Endothelial cell of umbilical vein (primary cell): ENCODE measurements at regions not wholly inside any gene's neighbourhood (a gene's known extent, or its start where the extent isn't known, plus 50 kb on each side); places are given as distances from the start of the nearest gene placed in this dataset.

Experiments used
- BruUV-seq: library from RNA; stranded (reverse); fragments of 400-500 nt; replicated peaks from 2 replicates; lab custom pipeline; 2021; lab: Mats Ljungman, UMichigan
- CTCF ChIA-PET: fragments of 300-600, 350-600 bp; sonication (Branson Sonifier 250); formaldehyde crosslinking; loops from one replicate; lab custom pipeline; 2021; ENCODE audit warnings: antibody characterized with exemption, inconsistent platforms; lab: Charles Lee
- POLR2A ChIA-PET: fragments of 300-600, 350-600 bp; sonication (Branson Sonifier 250); formaldehyde crosslinking; loops from one replicate; lab custom pipeline; 2021; ENCODE audit warnings: antibody characterized with exemption, inconsistent platforms; lab: Charles Lee
- DNase-seq: peaks from one replicate; pipeline ENCODE4 v3.0.0-alpha.2; 2011; ENCODE audit warnings: low read depth, low spot score
- FAIRE-seq: peaks from 2 replicates; lab custom pipeline; 2011; peaks lifted over from hg19 to GRCh38; lab: Jason Lieb, UNC
- H2AFZ ChIP-seq: 2 replicates; pipeline ENCODE4 v1.6.0; 2012; ENCODE audit warnings: low read depth, low read length, control low read depth, inconsistent platforms
- H3K27ac ChIP-seq: 2 replicates; pipeline ENCODE4 v1.5.1; 2011; ENCODE audit warnings: low read depth, mild to moderate bottlenecking, control low read depth, low read length, moderate library complexity; ENCODE audit not compliant: insufficient read depth
- H3K27me3 ChIP-seq, 2 experiments: 2 replicates each; pipeline versions ENCODE4 v1.6.0 to v1.6.1; 2011; ENCODE audit warnings: low read length in 2 of 2, mixed read lengths in 1 of 2; ENCODE audit not compliant: control insufficient read depth in 2 of 2, insufficient read depth in 2 of 2
- H3K36me3 ChIP-seq, 2 experiments: 2 replicates in 1 of 2; 3 replicates in 1 of 2; pipeline ENCODE4 v1.5.1; 2011; ENCODE audit warnings: low read length in 2 of 2, mild to moderate bottlenecking in 1 of 2, moderate library complexity in 1 of 2; ENCODE audit not compliant: control insufficient read depth in 2 of 2, insufficient read depth in 2 of 2; ENCODE audit errors: extremely low read depth in 1 of 2
- H3K4me1 ChIP-seq: 3 replicates; pipeline ENCODE4 v1.5.1; 2011; ENCODE audit warnings: mild to moderate bottlenecking, low read length; ENCODE audit not compliant: control insufficient read depth, insufficient read depth; ENCODE audit errors: extremely low read depth
- H3K4me2 ChIP-seq: 2 replicates; pipeline ENCODE4 v1.6.1; 2011; ENCODE audit warnings: low read length, control low read depth, mixed read lengths; ENCODE audit not compliant: insufficient read depth
- H3K4me3 ChIP-seq, 3 experiments: fragments of 200-600 bp in 1 of 3; sonication (generic), shearing (Covaris generic) in 1 of 3; replicated peaks in 1 of 3; 2 replicates each; pipeline ENCODE4 v1.5.1; 2011 to 2016; ENCODE audit warnings: control low read depth in 3 of 3, low read length in 3 of 3, mild to moderate bottlenecking in 2 of 3, inconsistent platforms in 1 of 3, low read depth in 1 of 3, moderate library complexity in 1 of 3; ENCODE audit not compliant: insufficient read depth in 1 of 3
- H3K79me2 ChIP-seq: 2 replicates; pipeline ENCODE4 v1.6.0; 2012; ENCODE audit warnings: low read length, inconsistent platforms; ENCODE audit not compliant: control insufficient read depth, insufficient read depth
- H3K9ac ChIP-seq: replicated peaks from 2 replicates; pipeline ENCODE3; 2011; ENCODE audit warnings: low read length, control low read depth; ENCODE audit not compliant: insufficient read depth; ENCODE audit errors: extremely low read depth
- H3K9me1 ChIP-seq: replicated peaks from 3 replicates; pipeline ENCODE4 v1.6.0; 2011; ENCODE audit warnings: mild to moderate bottlenecking, low read length; ENCODE audit not compliant: control insufficient read depth, insufficient read depth; ENCODE audit errors: extremely low read depth
- H3K9me3 ChIP-seq: replicated peaks from 2 replicates; pipeline ENCODE4 v1.5.1; 2012; ENCODE audit warnings: low read length, inconsistent platforms; ENCODE audit not compliant: control insufficient read depth, insufficient read depth
- H4K20me1 ChIP-seq: replicated peaks from 2 replicates; pipeline ENCODE3; 2011; ENCODE audit warnings: mild to moderate bottlenecking, low read length; ENCODE audit not compliant: control insufficient read depth, insufficient read depth; ENCODE audit errors: extremely low read depth
- EZH2 ChIP-seq: IDR thresholded peaks from 2 replicates; pipeline ENCODE4 v1.6.1; 2012; ENCODE audit warnings: borderline replicate concordance, low read depth, mild to moderate bottlenecking, moderate library complexity, low read length, inconsistent platforms; ENCODE audit not compliant: severe bottlenecking
- FOS ChIP-seq: IDR thresholded peaks from 2 replicates; pipeline ENCODE4 v1.6.1; 2011; ENCODE audit warnings: mild to moderate bottlenecking, low read length, moderate library complexity, borderline replicate concordance; ENCODE audit not compliant: insufficient read depth
- GATA2 ChIP-seq: IDR thresholded peaks from 2 replicates; pipeline ENCODE4 v1.7.0; 2011; ENCODE audit warnings: low read depth, mild to moderate bottlenecking, moderate library complexity, mixed read lengths, low read length; ENCODE audit not compliant: insufficient read length, insufficient read depth
- JUN ChIP-seq: IDR thresholded peaks from 2 replicates; pipeline ENCODE4 v1.6.1; 2011; ENCODE audit warnings: borderline replicate concordance, low read depth; ENCODE audit not compliant: insufficient read length, insufficient read depth
- MYC ChIP-seq: IDR thresholded peaks from one replicate; pipeline ENCODE4 v1.6.1; 2011; ENCODE audit warnings: mild to moderate bottlenecking, low read depth, low read length
- POLR2A ChIP-seq: IDR thresholded peaks from 2 replicates; pipeline ENCODE4 v1.6.1; 2012; ENCODE audit warnings: low read depth, mild to moderate bottlenecking, control low read depth, low read length
- POLR2AphosphoS5 ChIP-seq: IDR thresholded peaks from 2 replicates; pipeline ENCODE4 v1.6.1; 2012; ENCODE audit warnings: low read depth, mild to moderate bottlenecking, control low read depth, low read length, moderate library complexity; ENCODE audit not compliant: insufficient read depth
- dilution Hi-C: fragments of 300-500 bp; cut with MboI; formaldehyde crosslinking; loops from one replicate; pipeline ENCODE4 v1.15.0; 2019; ENCODE audit warnings: low sequenced_read_pairs; ENCODE audit not compliant: extremely low pct_ligation_motif_present
- intact Hi-C: fragments of 100-400 bp; cut with micrococcal nuclease; formaldehyde crosslinking; loops from one replicate; pipeline ENCODE4 v1.10.0; 2022
- TF ChIP-seq, protein P1 (sequence below), 2 donors: IDR thresholded peaks; 1 replicate in 1 of 2; 2 replicates in 1 of 2; pipeline ENCODE4 v1.5.1; 2011; ENCODE audit warnings: low read length in 2 of 2, mild to moderate bottlenecking in 2 of 2, moderate library complexity in 2 of 2, control low read depth in 1 of 2, inconsistent platforms in 1 of 2, low read depth in 1 of 2; ENCODE audit not compliant: insufficient read depth in 1 of 2; ENCODE audit errors: extremely low read depth in 1 of 2
- TF ChIP-seq, protein P2 (sequence below): IDR thresholded peaks from 2 replicates; pipeline ENCODE4 v1.6.1; 2011; ENCODE audit not compliant: insufficient read depth, insufficient read length

DNA sequence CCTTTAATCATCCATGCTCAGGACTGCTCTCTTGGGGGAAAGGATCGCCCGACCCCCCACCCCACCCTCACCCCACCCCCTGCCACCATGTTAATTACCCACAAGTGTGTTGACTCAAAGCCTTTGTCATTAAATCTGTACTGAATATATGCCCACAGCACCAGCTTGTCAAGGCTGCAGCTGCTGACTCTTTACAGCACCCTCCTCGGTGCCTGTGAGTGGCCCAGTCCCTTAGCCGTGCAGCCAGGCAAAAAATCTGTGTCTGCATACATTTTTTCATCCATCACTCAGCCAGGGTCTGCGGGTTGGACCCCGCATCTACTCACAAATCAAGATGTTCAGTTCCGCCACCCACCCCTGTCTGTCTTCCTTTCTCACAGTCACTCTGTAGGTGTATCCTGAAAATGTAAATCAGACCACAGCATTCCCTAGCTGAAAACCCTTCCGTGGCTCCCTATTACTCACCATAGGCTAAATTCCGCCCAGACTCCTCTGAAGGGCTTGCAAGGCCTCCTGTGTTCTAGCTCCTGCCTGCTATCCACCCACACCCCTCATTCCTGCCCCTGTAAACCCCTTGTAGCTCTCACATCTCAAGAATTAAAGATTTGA, 53.7 kb upstream of the KCNIP1 start:
- Histone ChIP-seq H3K9me3 (no peaks in the 10 kb centered on the region), H2AFZ (no peak overlapping the region), H4K20me1 (no peaks in the 10 kb centered on the region), H3K4me2 (no peak overlapping the region), H3K9me1 (no peaks in the 10 kb centered on the region), H3K27me3 (peaks cover 4 to 15% of the 10 kb centered on the region in 2 experiments), H3K36me3 (no peaks in the 10 kb centered on the region), H3K79me2 (no peaks in the 10 kb centered on the region), H3K4me3 (no peak overlapping the region), H3K4me1 (no peaks in the 10 kb centered on the region), H3K27ac (no peak overlapping the region), H3K9ac (no peak overlapping the region)
- POLR2A ChIA-PET: no interaction called here
- FAIRE-seq: no peak
- dilution Hi-C loops (no loop called here), intact Hi-C loops (no loop called here)
- DNase-seq: no peak
- no TSS peak for BruUV-seq
- TF ChIP-seq, protein P1, sequence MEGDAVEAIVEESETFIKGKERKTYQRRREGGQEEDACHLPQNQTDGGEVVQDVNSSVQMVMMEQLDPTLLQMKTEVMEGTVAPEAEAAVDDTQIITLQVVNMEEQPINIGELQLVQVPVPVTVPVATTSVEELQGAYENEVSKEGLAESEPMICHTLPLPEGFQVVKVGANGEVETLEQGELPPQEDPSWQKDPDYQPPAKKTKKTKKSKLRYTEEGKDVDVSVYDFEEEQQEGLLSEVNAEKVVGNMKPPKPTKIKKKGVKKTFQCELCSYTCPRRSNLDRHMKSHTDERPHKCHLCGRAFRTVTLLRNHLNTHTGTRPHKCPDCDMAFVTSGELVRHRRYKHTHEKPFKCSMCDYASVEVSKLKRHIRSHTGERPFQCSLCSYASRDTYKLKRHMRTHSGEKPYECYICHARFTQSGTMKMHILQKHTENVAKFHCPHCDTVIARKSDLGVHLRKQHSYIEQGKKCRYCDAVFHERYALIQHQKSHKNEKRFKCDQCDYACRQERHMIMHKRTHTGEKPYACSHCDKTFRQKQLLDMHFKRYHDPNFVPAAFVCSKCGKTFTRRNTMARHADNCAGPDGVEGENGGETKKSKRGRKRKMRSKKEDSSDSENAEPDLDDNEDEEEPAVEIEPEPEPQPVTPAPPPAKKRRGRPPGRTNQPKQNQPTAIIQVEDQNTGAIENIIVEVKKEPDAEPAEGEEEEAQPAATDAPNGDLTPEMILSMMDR (IDR thresholded peaks at IDR 0.05; ENCODE audit: extremely low read depth in 1 of 2, insufficient read depth in 1 of 2, low read depth in 1 of 2, low read length in 2 of 2): no peak
- no peak for TF ChIP-seq GATA2
- TF ChIP-seq JUN: no peak
- TF ChIP-seq, protein P2, sequence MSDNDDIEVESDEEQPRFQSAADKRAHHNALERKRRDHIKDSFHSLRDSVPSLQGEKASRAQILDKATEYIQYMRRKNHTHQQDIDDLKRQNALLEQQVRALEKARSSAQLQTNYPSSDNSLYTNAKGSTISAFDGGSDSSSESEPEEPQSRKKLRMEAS: no peak
- no peak for TF ChIP-seq FOS
- TF ChIP-seq POLR2AphosphoS5: no peak
- TF ChIP-seq EZH2: no peak
- no peak for TF ChIP-seq MYC
- no peak for TF ChIP-seq POLR2A
- CTCF ChIA-PET: no interaction called here
